GM18870 (cell line): ENCODE measurements at regions not wholly inside any gene's neighbourhood (a gene's known extent, or its start where the extent isn't known, plus 50 kb on each side); places are given as distances from the start of the nearest gene placed in this dataset.

Experiments used
- ATAC-seq: cut with Tn5 transposase; IDR thresholded peaks from one replicate; pipeline ENCODE4 v1.9.1; 2021; ENCODE audit warnings: moderate library complexity; ENCODE audit not compliant: unreplicated experiment

DNA sequence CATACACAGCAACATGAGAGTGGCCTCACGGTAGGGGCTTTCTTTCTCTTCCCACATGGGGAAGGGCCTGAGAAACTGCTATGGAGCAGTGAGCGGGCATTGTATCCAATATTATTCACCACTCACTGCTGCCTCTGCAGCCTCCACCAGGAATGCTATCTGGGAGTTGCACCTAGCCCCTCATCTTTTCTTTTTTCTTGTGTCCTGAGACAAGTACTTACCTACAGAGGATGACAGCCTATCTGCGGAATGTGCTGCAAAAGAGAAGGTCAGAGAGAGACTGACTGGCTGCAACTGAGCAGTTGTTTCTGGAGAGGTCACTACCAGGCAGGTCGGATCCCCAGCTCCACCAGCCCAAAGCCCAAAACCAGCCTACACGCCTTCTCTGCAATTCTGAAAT lies 52.1 kb upstream of the HTATIP2 start:
- no peak for ATAC-seq

GRCh38 chr11:20310596-20311394 lies 52.7 kb upstream of the HTATIP2 start:
- no peak for ATAC-seq

- no peak for ATAC-seq
Measured at GRCh38 chr11:20310137-20310536, 53.4 kb upstream of the HTATIP2 start.

GRCh38 chr11:20309231-20310025 lies 54.1 kb upstream of the HTATIP2 start:
- ATAC-seq = no peak

DNA sequence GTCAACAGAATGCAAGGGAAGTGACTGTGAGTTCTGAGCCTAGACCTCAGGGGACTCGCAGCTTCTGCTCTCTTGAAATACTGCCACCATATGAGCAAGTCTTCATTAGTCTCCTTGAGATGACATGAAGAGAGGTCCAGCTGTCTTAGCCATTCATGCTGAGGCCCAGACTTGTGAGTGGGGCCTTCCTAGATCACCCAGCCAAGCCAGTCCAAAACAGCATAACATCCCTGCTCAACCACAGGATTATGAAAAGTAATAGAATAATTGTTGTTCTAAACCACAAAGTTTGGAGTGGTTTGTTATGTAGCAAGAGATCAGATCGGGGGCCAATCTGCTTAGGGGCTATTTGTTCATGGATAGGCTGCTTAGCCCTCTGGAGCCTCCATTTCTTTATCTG lies 54.9 kb upstream of the HTATIP2 start:
- no peak for ATAC-seq

DNA sequence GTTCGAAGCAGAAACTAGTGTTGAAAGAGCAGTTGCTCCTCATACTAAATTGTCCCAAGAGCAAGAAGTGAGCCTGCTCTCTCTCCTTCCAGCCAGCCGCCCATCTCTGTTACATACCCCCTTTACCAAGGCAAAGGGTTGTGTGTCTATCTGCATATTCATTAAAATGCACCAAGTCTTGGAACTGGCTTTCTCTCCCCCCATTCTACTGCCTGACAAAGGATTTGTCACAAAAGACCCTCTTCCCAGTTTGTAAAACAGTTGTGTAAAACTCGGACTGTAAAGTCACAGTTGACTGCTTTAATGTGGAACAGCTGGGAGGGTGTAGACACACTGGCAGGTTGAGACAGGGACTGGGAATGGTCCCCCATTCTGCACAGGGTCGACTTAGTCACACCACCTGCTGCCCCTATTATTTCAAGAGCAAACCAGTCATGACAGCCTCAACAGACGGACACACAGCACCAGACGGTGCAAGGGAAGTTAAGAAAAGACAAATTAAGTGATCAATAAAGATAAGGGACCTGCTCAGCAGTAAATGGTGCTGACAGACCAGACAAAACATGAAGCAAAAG lies 60.0 kb upstream of the HTATIP2 start:
- ATAC-seq = no peak

- ATAC-seq = no peak
Measured at GRCh38 chr11:20293992-20294391, 69.5 kb upstream of the HTATIP2 start.

DNA sequence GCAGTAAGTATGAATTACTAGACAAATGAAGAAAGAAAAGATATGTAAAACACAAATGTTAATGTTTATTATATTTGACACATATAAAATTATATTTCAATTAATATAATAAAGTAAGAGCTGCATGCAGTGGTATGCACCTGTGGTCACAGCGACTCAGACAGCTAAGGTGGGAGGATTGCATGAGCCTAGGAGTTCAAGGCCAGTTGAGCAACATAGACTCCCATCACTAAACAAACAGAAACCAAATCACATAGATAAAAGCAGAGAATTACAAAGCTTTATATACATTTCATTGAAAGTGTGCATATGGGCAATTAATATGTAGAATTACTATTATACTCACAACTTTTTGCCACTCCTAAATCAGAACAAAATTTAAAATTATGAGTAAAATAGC lies 70.0 kb upstream of the HTATIP2 start:
- no peak for ATAC-seq

DNA sequence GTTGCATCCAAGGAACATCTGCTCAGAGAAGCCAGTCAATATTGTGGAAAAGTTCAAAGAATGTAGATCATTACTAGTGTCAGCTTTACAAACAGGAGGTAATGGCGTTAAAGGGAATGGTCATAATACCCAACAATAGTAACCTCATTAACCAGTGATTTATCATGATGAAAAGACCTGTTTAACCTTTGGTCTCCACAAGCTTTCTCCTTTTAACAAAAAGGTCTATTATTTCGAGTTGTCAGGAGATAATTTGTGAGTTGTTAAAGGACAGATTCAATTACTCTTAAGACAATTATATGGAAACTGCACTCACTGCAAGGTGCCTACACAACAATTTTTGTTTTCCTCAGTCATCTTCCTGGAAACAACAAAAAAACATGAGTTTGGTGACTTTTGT lies 73.8 kb upstream of the HTATIP2 start:
- no peak for ATAC-seq

DNA sequence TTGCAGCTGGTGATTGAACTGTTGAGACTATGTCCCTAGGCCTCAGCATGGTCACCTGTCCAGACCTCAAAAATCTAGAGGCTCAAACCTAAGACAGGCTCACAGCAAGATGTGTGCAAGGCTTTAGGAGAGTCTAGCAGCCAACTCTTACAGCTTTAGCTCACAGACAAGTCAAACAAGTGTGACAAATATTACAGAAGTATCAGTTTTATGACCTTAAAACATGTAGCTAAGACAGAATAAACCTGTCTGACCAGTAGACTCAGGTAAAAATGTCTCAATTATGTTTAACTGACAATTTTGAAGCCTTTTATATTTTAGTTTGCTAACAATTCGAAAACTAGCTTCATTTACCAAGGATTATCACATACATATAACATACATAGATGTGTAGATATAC lies 80.0 kb upstream of the HTATIP2 start:
- no peak for ATAC-seq

GRCh38 chr11:20278727-20279126 lies 84.8 kb upstream of the HTATIP2 start:
- ATAC-seq = no peak

DNA sequence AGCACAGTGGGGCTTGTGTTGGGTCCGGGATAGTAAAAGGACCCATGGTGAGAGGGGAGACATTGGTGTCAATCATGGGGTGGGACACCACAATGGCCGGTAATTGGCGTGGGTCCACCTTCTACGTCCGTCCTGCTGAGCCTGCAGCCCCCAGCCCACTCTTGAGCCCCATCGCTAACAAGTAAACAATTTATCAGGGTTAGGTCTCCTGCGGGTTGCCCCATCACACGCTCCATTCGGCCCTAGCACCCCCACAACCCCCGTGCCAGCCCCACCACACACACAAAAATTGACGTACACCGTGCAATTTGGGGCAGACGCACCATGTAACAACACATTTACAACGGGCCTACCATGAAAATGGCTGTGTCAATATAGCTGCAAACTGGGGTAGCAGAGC lies 86.5 kb upstream of the HTATIP2 start:
- no peak for ATAC-seq

- no peak for ATAC-seq
Measured at GRCh38 chr11:20275987-20276965, 87.2 kb upstream of the HTATIP2 start.

DNA sequence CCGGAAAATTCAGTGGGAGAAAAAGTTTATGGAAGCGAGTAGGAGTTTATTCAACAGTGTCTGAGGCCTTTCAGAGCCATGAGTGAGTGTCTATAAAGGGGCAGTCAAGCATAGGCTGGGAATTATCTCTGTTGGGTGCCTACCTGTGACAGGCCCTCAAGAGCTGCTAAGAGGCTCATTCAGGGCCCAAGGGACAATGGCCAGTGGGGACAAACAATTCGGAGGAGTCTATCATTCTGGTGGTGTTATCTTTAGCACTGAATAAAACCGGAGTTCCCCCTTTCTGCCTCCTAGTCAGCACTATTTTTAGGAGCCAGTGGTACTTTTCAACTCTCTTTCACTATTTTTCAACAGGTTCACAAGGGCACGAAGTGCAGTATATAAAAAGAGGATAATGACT lies 89.5 kb upstream of the HTATIP2 start:
- no peak for ATAC-seq

- no peak for ATAC-seq
Measured at GRCh38 chr11:20261526-20261925, 101.3 kb upstream of the DBX1 start.

DNA sequence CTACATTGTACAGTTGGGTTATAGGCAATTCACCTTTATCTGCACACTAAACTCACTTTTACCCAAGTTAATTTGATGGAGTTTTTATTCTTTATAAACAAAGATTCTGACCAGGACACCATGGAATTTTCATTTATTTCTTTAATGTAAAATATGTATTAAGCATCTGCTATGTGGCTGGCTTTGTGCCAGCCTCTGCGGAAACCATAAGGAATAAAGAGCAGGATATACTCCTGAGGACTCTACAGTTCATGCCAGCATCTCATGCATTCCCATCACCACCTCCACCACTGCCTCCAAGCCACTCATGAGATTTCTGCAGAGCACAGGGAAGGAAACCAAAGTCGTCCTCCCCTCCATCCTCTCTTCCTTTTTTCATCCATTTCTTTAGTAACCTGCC lies 100.0 kb upstream of the DBX1 start:
- no peak for ATAC-seq

- no peak for ATAC-seq
Measured at GRCh38 chr11:20259506-20259905, 99.2 kb upstream of the DBX1 start.

DNA sequence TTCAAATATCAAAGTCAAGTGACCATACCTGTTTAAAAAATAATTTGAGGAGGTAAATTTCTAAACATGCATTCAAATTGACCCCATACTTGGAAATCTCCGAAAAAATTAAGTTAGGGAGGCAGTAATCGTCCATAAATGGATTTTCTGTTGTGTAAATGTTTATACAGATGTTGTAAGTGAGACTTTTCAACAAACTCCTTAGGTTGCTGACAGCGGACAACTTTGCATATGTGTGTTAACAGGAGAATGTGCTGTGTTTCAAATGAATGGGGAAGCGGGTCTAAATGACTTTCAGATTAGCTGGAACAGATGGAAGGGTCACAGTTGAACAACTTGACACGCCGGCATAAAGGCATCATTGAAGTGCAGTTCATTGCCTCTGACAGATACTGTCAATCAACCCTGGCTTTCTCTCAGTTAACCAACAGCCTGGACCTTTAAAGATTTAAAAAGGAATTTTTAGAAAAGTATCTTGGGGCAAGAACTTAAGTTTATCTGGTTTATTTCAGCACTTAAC lies 98.2 kb upstream of the DBX1 start:
- no peak for ATAC-seq

DNA sequence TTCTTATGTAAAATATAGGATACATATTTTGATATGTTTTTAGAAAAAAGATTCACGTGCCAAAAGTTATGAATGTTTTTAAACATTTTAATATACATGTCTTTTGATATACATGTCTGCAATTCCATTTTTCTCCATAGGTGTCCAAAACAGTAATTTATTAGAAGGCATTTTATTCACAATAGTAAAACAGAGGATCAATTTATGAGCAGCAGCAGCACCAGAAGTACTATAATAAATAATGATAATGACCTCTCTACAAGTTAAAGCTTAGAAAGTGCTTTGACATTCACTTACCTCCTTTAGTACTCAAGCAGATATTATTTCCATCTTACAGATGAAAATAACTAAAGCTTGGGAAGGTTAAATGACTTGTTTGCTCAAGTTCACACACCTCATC lies 96.7 kb upstream of the DBX1 start:
- ATAC-seq = no peak

DNA sequence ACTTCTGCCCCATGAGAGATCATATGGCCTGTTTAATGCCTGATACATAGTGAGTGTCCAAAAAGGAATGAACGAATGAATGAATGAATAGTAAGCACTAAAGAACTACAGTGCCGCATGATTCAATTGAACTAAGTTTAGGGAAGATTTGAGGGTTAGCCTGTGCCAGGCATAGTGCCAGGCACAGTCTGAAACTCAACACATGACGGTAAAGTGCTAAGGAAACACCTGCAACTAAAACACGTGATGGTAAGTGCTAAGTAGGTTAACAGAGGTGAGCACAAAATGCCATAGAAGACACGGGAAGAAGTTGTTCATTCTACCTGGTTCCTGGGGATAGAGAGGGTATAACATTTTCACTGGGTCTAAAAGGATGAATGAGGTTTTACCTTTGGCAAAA lies 93.5 kb upstream of the DBX1 start:
- ATAC-seq = no peak

DNA sequence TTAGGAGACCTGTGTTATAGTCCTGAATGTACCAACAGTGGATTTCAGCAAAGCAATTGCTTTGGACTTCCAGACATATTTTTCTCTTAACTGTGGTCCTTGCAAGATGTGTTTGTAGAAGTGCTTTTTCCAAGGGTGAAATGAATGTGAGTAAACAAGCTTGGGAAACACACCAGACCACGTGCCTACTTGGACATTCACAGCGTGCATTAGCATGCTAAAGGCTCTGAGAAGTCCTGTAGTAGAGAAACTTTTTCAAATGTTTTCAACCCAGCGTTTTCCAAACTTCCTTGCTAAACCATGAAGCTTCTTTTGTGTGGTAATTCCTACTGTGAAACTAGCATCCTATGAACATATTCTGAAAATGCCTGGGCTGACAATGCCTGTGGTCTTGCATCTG lies 91.2 kb upstream of the DBX1 start:
- no peak for ATAC-seq
